B cell (primary cell): ENCODE measurements at regions not wholly inside any gene's neighbourhood (a gene's known extent, or its start where the extent isn't known, plus 50 kb on each side); places are given as distances from the start of the nearest gene placed in this dataset.
"Not testable (repeated sequence)": the region's sequence is repeated elsewhere in the genome, so short reads cannot be mapped to it uniquely, and the experiment has no call there.

ENCODE experiments used
- ATAC-seq: fragments of 200-7000 bp; cut with Tn5 transposase; one replicate; pipeline ENCODE4 v1.10.0; 2021; ENCODE audit warnings: low read depth, mild to moderate bottlenecking, moderate number of reproducible peaks, moderate library complexity
- CTCF ChIA-PET: fragments of 350-600 bp; sonication (Branson Sonifier 250); formaldehyde crosslinking; loops from one replicate; lab custom pipeline; 2021; ENCODE audit warnings: antibody characterized with exemption, inconsistent platforms; lab: Charles Lee
- POLR2A ChIA-PET: fragments of 350-600 bp; sonication (Branson Sonifier 250); formaldehyde crosslinking; loops from one replicate; lab custom pipeline; 2021; ENCODE audit warnings: antibody characterized with exemption; lab: Charles Lee
- DNase-seq: peaks from one replicate; pipeline ENCODE4 v3.0.0; 2013
- H2AFZ ChIP-seq: 2 replicates; pipeline ENCODE4 v1.6.1; 2012; ENCODE audit warnings: mild to moderate bottlenecking, low read depth, low read length; ENCODE audit not compliant: insufficient read depth, poor library complexity, severe bottlenecking
- H3K27ac ChIP-seq, 2 donors: 1 replicate in 1 of 2; 2 replicates in 1 of 2; pipeline ENCODE4 v1.5.1; 2012 to 2013; ENCODE audit warnings: low read length in 2 of 2, mild to moderate bottlenecking in 2 of 2, moderate library complexity in 1 of 2
- H3K27me3 ChIP-seq, 4 experiments: fragments of 200-600 bp in 1 of 4; sonication (generic) in 1 of 4; replicated peaks in 1 of 4; 1 replicate in 2 of 4; 2 replicates in 2 of 4; pipeline versions ENCODE4 v1.6.1 to v1.7.0; 2013 to 2016; ENCODE audit warnings: low read length in 3 of 4, mild to moderate bottlenecking in 2 of 4, mixed read lengths in 1 of 4, moderate library complexity in 1 of 4; ENCODE audit not compliant: insufficient read depth in 4 of 4, control insufficient read depth in 3 of 4; ENCODE audit errors: control extremely low read depth in 1 of 4
- H3K36me3 ChIP-seq, 2 experiments: replicated peaks in 1 of 2; 1 replicate in 1 of 2; 2 replicates in 1 of 2; pipeline versions ENCODE4 v1.6.1 to v1.7.1; 2013; ENCODE audit warnings: low read length in 1 of 2; ENCODE audit not compliant: insufficient read depth in 2 of 2, control insufficient read depth in 1 of 2; ENCODE audit errors: control extremely low read depth in 1 of 2, extremely low read depth in 1 of 2
- H3K4me1 ChIP-seq, 2 donors: fragments of 200-600 bp in 1 of 2; sonication (generic) in 1 of 2; 1 replicate in 1 of 2; 2 replicates in 1 of 2; pipeline versions ENCODE4 v1.5.1 to v1.6.1; 2013 to 2017; ENCODE audit warnings: low read length in 2 of 2; ENCODE audit not compliant: control insufficient read depth in 2 of 2, insufficient read depth in 2 of 2
- H3K4me2 ChIP-seq: replicated peaks from 2 replicates; pipeline ENCODE3; 2012; ENCODE audit warnings: mild to moderate bottlenecking, low read depth, low read length; ENCODE audit not compliant: poor library complexity, severe bottlenecking
- H3K4me3 ChIP-seq, 5 experiments: fragments of 200-600 bp in 1 of 5; sonication (generic) in 1 of 5; 1 replicate in 3 of 5; 2 replicates in 2 of 5; pipeline versions ENCODE4 v1.5.1 to v1.7.0; 2011 to 2016; ENCODE audit warnings: low read length in 4 of 5, mild to moderate bottlenecking in 4 of 5, low read depth in 2 of 5, control low read depth in 1 of 5, moderate library complexity in 1 of 5; ENCODE audit not compliant: insufficient read depth in 1 of 5; ENCODE audit errors: control extremely low read depth in 1 of 5, extremely low read depth in 1 of 5
- H3K79me2 ChIP-seq: fragments of 200-600 bp; sonication (generic); one replicate; pipeline ENCODE4 v1.6.0; 2016; ENCODE audit warnings: low read length; ENCODE audit not compliant: control insufficient read depth, insufficient read depth
- H3K9ac ChIP-seq: fragments of 200-600 bp; sonication (generic); 2 replicates; pipeline ENCODE4 v1.6.1; 2017; ENCODE audit warnings: mild to moderate bottlenecking, low read length, moderate library complexity
- H3K9me3 ChIP-seq, 3 donors: one replicate each; pipeline versions ENCODE4 v1.6.1 to v1.7.1; 2013; ENCODE audit warnings: low read length in 2 of 3; ENCODE audit not compliant: control insufficient read depth in 2 of 3, insufficient read depth in 1 of 3; ENCODE audit errors: control extremely low read depth in 1 of 3
- H4K20me1 ChIP-seq: 2 replicates; pipeline ENCODE4 v1.6.0; 2012; ENCODE audit warnings: mild to moderate bottlenecking, low read length; ENCODE audit not compliant: insufficient read depth, control insufficient read depth, poor library complexity, severe bottlenecking
- H3K27ac Mint-ChIP-seq: one replicate; pipeline ENCODE4 v1.8.0; 2021; ENCODE audit warnings: mixed read lengths
- H3K27me3 Mint-ChIP-seq: one replicate; pipeline ENCODE4 v1.8.0; 2021; ENCODE audit warnings: mixed read lengths
- H3K4me1 Mint-ChIP-seq: one replicate; pipeline ENCODE4 v1.8.0; 2021; ENCODE audit warnings: mixed read lengths
- H3K4me3 Mint-ChIP-seq: one replicate; pipeline ENCODE4 v1.8.0; 2021; ENCODE audit warnings: mixed read lengths
- H3K9me3 Mint-ChIP-seq: one replicate; pipeline ENCODE4 v1.8.0; 2022; ENCODE audit warnings: mixed read lengths; ENCODE audit not compliant: insufficient read depth
- CTCF ChIP-seq: fragments of 200-600 bp; IDR thresholded peaks from one replicate; pipeline ENCODE4 v1.8.0; 2022; ENCODE audit warnings: antibody characterized with exemption, mild to moderate bottlenecking
- EZH2 ChIP-seq: IDR thresholded peaks from 2 replicates; pipeline ENCODE4 v1.6.1; 2012; ENCODE audit warnings: borderline replicate concordance, low read depth, mild to moderate bottlenecking, moderate library complexity, low read length; ENCODE audit not compliant: insufficient read depth, poor library complexity, severe bottlenecking
- WGBS: methylation state at CpG from one replicate; pipeline ENCODE4 v1.1.5; 2013; ENCODE audit warnings: missing lambda C conversion rate; ENCODE audit not compliant: insufficient coverage; 5-methylcytosine and 5-hydroxymethylcytosine counted together
- intact Hi-C: fragments of 100-400 bp; cut with micrococcal nuclease; formaldehyde crosslinking; loops from one replicate; pipeline ENCODE4 v1.10.0; 2022

- H3K4me3 ChIP-seq, H3K79me2 ChIP-seq, DNase-seq, H3K4me3 Mint-ChIP-seq, H3K9ac ChIP-seq, H2AFZ ChIP-seq, POLR2A ChIA-PET, H3K4me1 Mint-ChIP-seq, H3K27me3 Mint-ChIP-seq, H4K20me1 ChIP-seq, H3K27ac Mint-ChIP-seq, H3K27ac ChIP-seq, H3K9me3 ChIP-seq, H3K4me2 ChIP-seq, H3K4me1 ChIP-seq, H3K36me3 ChIP-seq, ATAC-seq, H3K27me3 ChIP-seq, H3K9me3 Mint-ChIP-seq, intact Hi-C loops, CTCF ChIA-PET: not testable (repeated sequence)
- WGBS: no CpG with 5 or more reads among the region's 5 CpGs
Observed at GRCh38 chr4:189658259-189658658, 282.4 kb upstream of the FRG1 start.

GRCh38 chr4:189658831-189659230 lies 281.8 kb upstream of the FRG1 start:
- POLR2A ChIA-PET, H3K9ac ChIP-seq, H3K27me3 Mint-ChIP-seq, H3K9me3 Mint-ChIP-seq, H3K4me3 Mint-ChIP-seq, CTCF ChIA-PET, ATAC-seq, DNase-seq, H2AFZ ChIP-seq, H3K4me1 Mint-ChIP-seq, H4K20me1 ChIP-seq, H3K4me2 ChIP-seq, H3K36me3 ChIP-seq, H3K27ac ChIP-seq, H3K79me2 ChIP-seq, H3K4me1 ChIP-seq, H3K4me3 ChIP-seq, intact Hi-C loops, H3K27me3 ChIP-seq, H3K9me3 ChIP-seq, H3K27ac Mint-ChIP-seq: not testable (repeated sequence)
- no CpG with 5 or more reads among the region's 5 CpGs for WGBS

GRCh38 chr4:189659287-189659686 lies 281.4 kb upstream of the FRG1 start:
- H2AFZ ChIP-seq: no peak overlapping the region
- no peaks in the 10 kb centered on the region for H3K79me2 ChIP-seq
- WGBS: 100% methylated on average over 4 of the region's 10 CpGs
- Mint-ChIP-seq H3K9me3 (peaks cover 3% of the 10 kb centered on the region), H3K4me1 (peaks cover 5% of the 10 kb centered on the region), H3K27ac (no peak overlapping the region), H3K4me3 (no peak overlapping the region), H3K27me3 (no peaks in the 10 kb centered on the region)
- no peak overlapping the region for H3K27ac ChIP-seq
- no peak for DNase-seq
- ChIA-PET POLR2A (no interaction called here), CTCF (no interaction called here)
- no peaks in the 10 kb centered on the region for H3K36me3 ChIP-seq
- intact Hi-C loops: no loop called here
- H4K20me1 ChIP-seq: no peaks in the 10 kb centered on the region
- H3K4me2 ChIP-seq: no peak overlapping the region
- TF ChIP-seq EZH2: no peak
- TF ChIP-seq CTCF: no peak
- H3K4me3 ChIP-seq: no peak overlapping the region
- no peak for ATAC-seq
- H3K4me1 ChIP-seq: no peaks in the 10 kb centered on the region
- H3K9ac ChIP-seq: no peak overlapping the region
- H3K27me3 ChIP-seq: no peaks in the 10 kb centered on the region
- H3K9me3 ChIP-seq: no peaks in the 10 kb centered on the region
